ENCODE measurements at regions not wholly inside any gene's neighbourhood (a gene's known extent, or its start where the extent isn't known, plus 50 kb on each side); places are given as distances from the start of the nearest gene placed in this dataset.

- 83 to 93% (median 88%) methylated on average over 7 of the region's 7 CpGs for WGBS, 5 donors
- no peak overlapping the region for H3K27ac ChIP-seq
- DNase-seq: no peak
- no peaks in the 10 kb centered on the region for H3K36me3 ChIP-seq
- intact Hi-C loops (cut with DNase I; ENCODE audit: low total_unique reads): no loop called here
- no peaks in the 10 kb centered on the region for H3K9me3 ChIP-seq
- no peaks in the 10 kb centered on the region for H3K27me3 ChIP-seq
- no peak overlapping the region for H3K4me3 ChIP-seq
- TF ChIP-seq POLR2A (IDR thresholded peaks at IDR 0.05) (no peak), CTCF (IDR thresholded peaks at IDR 0.05) (no peak), EP300 (IDR thresholded peaks at IDR 0.05) (no peak), POLR2AphosphoS5 (IDR thresholded peaks at IDR 0.05) (no peak)
- no peaks in the 10 kb centered on the region for H3K4me1 ChIP-seq
Observed at GRCh38 chr7:35581605-35582210, 113.2 kb downstream of the HERPUD2 start.

DNA sequence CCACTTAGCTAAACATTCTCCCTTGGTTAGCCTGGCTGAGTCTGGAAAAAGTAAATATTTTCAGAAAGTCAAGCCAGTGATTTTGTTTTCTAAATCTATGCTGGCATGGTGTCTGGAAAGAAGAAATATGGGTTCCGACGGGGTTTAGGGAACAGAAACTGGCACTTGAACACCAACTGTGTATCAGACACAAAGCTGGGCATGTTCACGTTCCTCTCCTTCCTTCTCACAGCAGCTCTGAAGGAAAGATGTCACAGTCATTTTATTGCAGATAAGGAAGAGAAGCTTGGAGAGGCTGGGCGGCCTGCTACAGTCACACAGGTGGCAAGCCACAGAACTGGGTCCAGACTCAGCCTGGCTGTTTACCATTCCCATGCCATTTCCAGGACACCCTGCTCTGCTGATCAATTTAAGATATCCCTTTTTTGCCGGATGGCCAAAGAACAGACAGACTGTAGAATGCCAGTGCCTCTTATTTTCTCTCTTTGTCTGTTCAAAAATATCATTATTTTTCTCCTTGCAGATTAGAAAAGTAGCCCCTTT is 118.8 kb downstream of the HERPUD2 start:
- Histone ChIP-seq H3K9me3 (no peaks in the 10 kb centered on the region), H3K27ac (no peak overlapping the region), H3K4me3 (no peak overlapping the region), H3K36me3 (no peaks in the 10 kb centered on the region), H3K4me1 (peaks cover 0 to 14% (median 0%) of the 10 kb centered on the region in 4 donors), H3K27me3 (no peaks in the 10 kb centered on the region)
- 44 to 58% (median 55%) methylated on average over 5 of the region's 5 CpGs for WGBS, 5 donors
- TF ChIP-seq EP300 (IDR thresholded peaks at IDR 0.05) (no peak), POLR2A (IDR thresholded peaks at IDR 0.05) (no peak), CTCF (IDR thresholded peaks at IDR 0.05) (no peak), POLR2AphosphoS5 (IDR thresholded peaks at IDR 0.05) (no peak)
- intact Hi-C loops (cut with DNase I; ENCODE audit: low total_unique reads): no loop called here
- DNase-seq: no peak

DNA sequence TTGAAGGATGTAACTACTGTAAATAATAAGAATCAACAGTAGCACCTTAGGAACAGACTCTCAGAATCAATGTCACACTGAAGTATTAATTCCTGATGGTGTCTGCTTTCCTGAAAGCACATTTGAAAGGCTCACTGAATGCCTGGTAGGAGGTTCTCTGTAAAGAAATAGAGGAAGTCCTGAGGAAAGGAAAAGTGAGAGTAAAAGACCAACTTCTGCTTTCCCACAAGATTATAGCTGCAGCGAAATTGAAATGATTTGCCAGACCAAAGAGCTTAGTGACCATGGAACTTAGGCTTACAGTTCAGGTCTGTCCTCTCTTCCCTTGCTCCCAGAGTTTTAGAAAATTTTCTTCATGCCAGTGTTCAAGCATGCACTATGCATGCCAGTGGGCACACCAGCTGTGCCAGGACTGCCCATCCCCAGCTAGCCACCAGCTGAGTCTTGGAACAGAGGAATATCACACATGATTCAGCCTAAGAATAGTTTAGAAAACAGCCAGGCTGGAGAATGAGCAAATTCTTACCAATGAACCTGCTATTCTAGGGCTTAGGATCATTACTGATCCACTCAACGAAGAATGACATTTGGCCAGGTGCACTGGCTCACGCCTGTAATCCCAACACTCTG is 123.2 kb downstream of the HERPUD2 start:
- no peak for DNase-seq
- no peaks in the 10 kb centered on the region for H3K36me3 ChIP-seq
- peaks cover 0 to 14% (median 0%) of the 10 kb centered on the region in 4 donors for H3K4me1 ChIP-seq
- H3K9me3 ChIP-seq: no peaks in the 10 kb centered on the region
- TF ChIP-seq POLR2A (IDR thresholded peaks at IDR 0.05) (no peak), EP300 (IDR thresholded peaks at IDR 0.05) (no peak), CTCF (IDR thresholded peaks at IDR 0.05) (no peak), POLR2AphosphoS5 (IDR thresholded peaks at IDR 0.05) (no peak)
- no peaks in the 10 kb centered on the region for H3K27me3 ChIP-seq
- 66 to 80% (median 74%) methylated on average over 3 of the region's 3 CpGs for WGBS, 5 donors
- intact Hi-C loops (cut with DNase I; ENCODE audit: low total_unique reads): no loop called here
- no peak overlapping the region for H3K27ac ChIP-seq
- no peak overlapping the region for H3K4me3 ChIP-seq

DNA sequence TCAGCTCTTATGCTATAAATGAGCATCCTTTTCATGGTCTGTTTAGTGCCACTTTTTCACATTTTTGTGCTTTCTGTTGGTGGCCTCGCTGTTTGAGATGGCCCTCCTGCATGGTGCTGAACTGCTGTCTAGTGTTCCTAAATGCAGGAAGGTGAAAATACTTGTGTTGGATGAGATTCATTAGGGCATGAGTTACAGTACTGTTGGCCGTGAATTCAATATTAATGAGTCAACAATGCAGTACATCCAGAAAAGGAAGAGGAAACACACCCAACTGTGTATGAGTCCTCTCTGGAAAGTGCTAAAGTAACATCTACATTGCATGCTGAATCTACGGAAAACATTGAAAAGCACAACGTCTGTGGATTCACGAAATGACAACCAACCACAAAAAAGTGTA is 124.0 kb downstream of the HERPUD2 start:
- WGBS, 5 donors: 77 to 84% (median 79%) methylated on average over 5 of the region's 5 CpGs
- Histone ChIP-seq H3K27me3 (no peaks in the 10 kb centered on the region), H3K9me3 (no peaks in the 10 kb centered on the region), H3K27ac (no peak overlapping the region), H3K4me3 (no peak overlapping the region), H3K36me3 (no peaks in the 10 kb centered on the region), H3K4me1 (peaks cover 0 to 14% (median 0%) of the 10 kb centered on the region in 4 donors)
- intact Hi-C loops (cut with DNase I; ENCODE audit: low total_unique reads): no loop called here
- DNase-seq: no peak
- TF ChIP-seq CTCF (IDR thresholded peaks at IDR 0.05) (no peak), POLR2A (IDR thresholded peaks at IDR 0.05) (no peak), EP300 (IDR thresholded peaks at IDR 0.05) (no peak), POLR2AphosphoS5 (IDR thresholded peaks at IDR 0.05) (no peak)
